ENCODE measurements at regions not wholly inside any gene's neighbourhood (a gene's known extent, or its start where the extent isn't known, plus 50 kb on each side); places are given as distances from the start of the nearest gene placed in this dataset.

DNA sequence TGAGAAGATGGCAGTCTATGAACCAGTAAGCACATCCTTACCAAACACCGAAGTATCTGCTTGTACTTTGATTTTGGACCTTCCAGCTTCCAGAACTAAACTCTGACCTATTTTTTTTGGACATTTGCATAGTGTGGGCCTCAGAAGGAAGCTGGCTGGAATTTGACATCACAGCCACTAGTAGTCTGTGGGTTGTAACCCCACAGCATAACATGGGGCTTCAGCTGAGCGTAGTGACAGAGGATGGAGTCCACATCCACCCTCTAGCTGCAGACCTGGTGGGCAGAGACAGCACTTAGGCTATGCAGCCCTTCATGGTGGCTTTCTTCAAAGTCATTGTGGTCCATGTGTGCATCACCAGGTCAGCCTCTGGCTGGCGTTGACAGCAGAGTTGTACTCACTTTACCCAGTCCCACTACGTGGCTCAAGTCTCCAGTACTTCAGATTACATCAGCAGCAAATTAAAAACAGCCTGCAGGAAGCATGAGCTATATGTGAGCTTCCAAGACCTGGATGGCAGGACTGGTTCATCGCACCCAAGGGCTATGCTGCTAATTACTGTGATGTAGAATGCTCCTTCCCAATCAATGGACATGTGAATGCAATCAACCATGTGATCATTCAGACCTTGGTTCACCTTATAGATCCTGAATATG lies 58.6 kb upstream of the VPREB1 start:
- no peak for DNase-seq (ENCODE audit: low read depth, low spot score)
- Histone ChIP-seq H3K4me3 (replicated peaks in 1 of 2; ENCODE audit: low read depth in 1 of 2, low read length in 2 of 2) (no peak overlapping the region), H3K4me2 (ENCODE audit: low read length) (no peak overlapping the region), H3K27me3 (ENCODE audit: insufficient read depth, low read length) (peaks cover 52% of the 10 kb centered on the region), H3K79me2 (ENCODE audit: insufficient read depth, low read length) (no peaks in the 10 kb centered on the region), H3K4me1 (ENCODE audit: control insufficient read depth in 1 of 2, insufficient read depth in 2 of 2, low read length in 2 of 2) (no peaks in the 10 kb centered on the region), H3K9me2 (ENCODE audit: insufficient read depth) (no peaks in the 10 kb centered on the region), H2AFZ (ENCODE audit: low read depth, low read length, poor library complexity, severe bottlenecking) (no peak overlapping the region), H3K27ac (ENCODE audit: low read depth, low read length) (no peak overlapping the region), H3K36me3 (ENCODE audit: control insufficient read depth in 1 of 2, insufficient read depth in 2 of 2, low read length in 2 of 2) (no peaks in the 10 kb centered on the region), H4K20me1 (ENCODE audit: insufficient read depth) (no peaks in the 10 kb centered on the region), H3K9ac (ENCODE audit: low read length) (no peak overlapping the region), H3K9me3 (ENCODE audit: control insufficient read depth in 1 of 2, insufficient read depth in 1 of 2, low read depth in 1 of 2, low read length in 2 of 2) (no peaks in the 10 kb centered on the region)
- ChIA-PET POLR2A (no interaction called here), CTCF (interaction anchor here (0.6 kb wide), 1 partner anchor 10 kb away, joined by 3 read pairs; no protein-coding TSS in a partner anchor), RAD21 (ENCODE audit: low non-redundant PET in 1 of 2, low total read pairs in 2 of 2, uncharacterized antibody in 2 of 2, unreplicated experiment in 2 of 2) (no interaction called here)
- no peak for ATAC-seq
- no peak for TF ChIP-seq TCF7L2 (IDR thresholded peaks at IDR 0.05; ENCODE audit: borderline replicate concordance, extremely low read depth, insufficient read depth, insufficient read length)
- no peak for TF ChIP-seq ZFX (IDR thresholded peaks at IDR 0.05)
- TF ChIP-seq EZH2 (IDR thresholded peaks at IDR 0.05): no peak
- BruUV-seq (replicated peaks): no TSS peak
- intact Hi-C loops (cut with micrococcal nuclease): no loop called here

DNA sequence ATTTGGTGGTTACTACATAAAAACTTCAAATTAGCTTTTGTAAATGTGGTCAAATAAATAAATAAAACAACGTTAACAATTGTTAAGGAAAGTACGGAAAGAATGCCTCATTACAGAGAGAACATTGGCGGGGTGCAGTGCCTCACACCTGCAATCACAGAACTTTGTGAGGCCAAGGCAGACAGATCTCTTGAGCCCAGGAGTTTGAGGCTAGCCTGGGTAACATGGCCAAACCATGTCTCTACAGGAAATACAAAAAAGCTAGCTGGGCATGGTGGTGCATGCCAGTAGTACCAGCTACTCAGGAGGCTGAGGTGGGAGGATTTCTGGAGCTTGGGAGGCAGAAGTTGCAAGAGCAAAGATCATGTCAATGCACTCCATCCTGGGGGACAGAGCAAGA lies 59.4 kb upstream of the VPREB1 start:
- Histone ChIP-seq H3K4me2 (ENCODE audit: low read length) (no peak overlapping the region), H3K27me3 (ENCODE audit: insufficient read depth, low read length) (peaks cover 54% of the 10 kb centered on the region), H3K27ac (ENCODE audit: low read depth, low read length) (no peak overlapping the region), H3K9me3 (ENCODE audit: control insufficient read depth in 1 of 2, insufficient read depth in 1 of 2, low read depth in 1 of 2, low read length in 2 of 2) (no peaks in the 10 kb centered on the region), H3K9me2 (ENCODE audit: insufficient read depth) (no peaks in the 10 kb centered on the region), H3K4me3 (replicated peaks in 1 of 2; ENCODE audit: low read depth in 1 of 2, low read length in 2 of 2) (no peak overlapping the region), H3K4me1 (ENCODE audit: control insufficient read depth in 1 of 2, insufficient read depth in 2 of 2, low read length in 2 of 2) (no peaks in the 10 kb centered on the region), H2AFZ (ENCODE audit: low read depth, low read length, poor library complexity, severe bottlenecking) (no peak overlapping the region), H4K20me1 (ENCODE audit: insufficient read depth) (no peaks in the 10 kb centered on the region), H3K79me2 (ENCODE audit: insufficient read depth, low read length) (no peaks in the 10 kb centered on the region), H3K9ac (ENCODE audit: low read length) (no peak overlapping the region), H3K36me3 (ENCODE audit: control insufficient read depth in 1 of 2, insufficient read depth in 2 of 2, low read length in 2 of 2) (no peaks in the 10 kb centered on the region)
- no TSS peak for BruUV-seq (replicated peaks)
- ATAC-seq: no peak
- DNase-seq (ENCODE audit: low read depth, low spot score): no peak
- RAD21 ChIA-PET (ENCODE audit: low non-redundant PET in 1 of 2, low total read pairs in 2 of 2, uncharacterized antibody in 2 of 2, unreplicated experiment in 2 of 2): no interaction called here
- intact Hi-C loops (cut with micrococcal nuclease): no loop called here
- POLR2A ChIA-PET: no interaction called here
- no peak for TF ChIP-seq ZNF274 (IDR thresholded peaks at IDR 0.05; ENCODE audit: low read depth, low read length)
- no peak for TF ChIP-seq YY1 (IDR thresholded peaks at IDR 0.05; ENCODE audit: extremely low read depth, insufficient replicate concordance, low read depth, low read length)
- TF ChIP-seq SRF (IDR thresholded peaks at IDR 0.05; ENCODE audit: low read depth): no peak
- TF ChIP-seq ZBTB33 (IDR thresholded peaks at IDR 0.05; ENCODE audit: extremely low read depth, insufficient replicate concordance, low read length): no peak
- no peak for TF ChIP-seq JUND (IDR thresholded peaks at IDR 0.05)
- TF ChIP-seq MAX (IDR thresholded peaks at IDR 0.05): no peak
- TF ChIP-seq TCF7L2 (IDR thresholded peaks at IDR 0.05; ENCODE audit: borderline replicate concordance, extremely low read depth, insufficient read depth, insufficient read length): no peak
- TF ChIP-seq POLR2A (IDR thresholded peaks at IDR 0.05; ENCODE audit: borderline replicate concordance, extremely low read depth, insufficient read depth, insufficient read length): no peak
- no peak for TF ChIP-seq EGR1 (IDR thresholded peaks at IDR 0.05; ENCODE audit: low read depth)
- TF ChIP-seq RAD21 (IDR thresholded peaks at IDR 0.05; ENCODE audit: low read depth): no peak
- CTCF ChIA-PET: interaction anchor here (0.8 kb wide), 1 partner anchor 75 kb away, joined by 3 read pairs; no protein-coding TSS in a partner anchor
